Neural cell (in vitro differentiated cells): ENCODE measurements at regions not wholly inside any gene's neighbourhood (a gene's known extent, or its start where the extent isn't known, plus 50 kb on each side); places are given as distances from the start of the nearest gene placed in this dataset.

Source experiments
- CTCF ChIP-seq: fragments of 450-650 bp; IDR thresholded peaks from 2 replicates; pipeline ENCODE4 v1.5.1; 2014; ENCODE audit warnings: antibody characterized with exemption, mild to moderate bottlenecking, moderate library complexity; ENCODE audit not compliant: poor library complexity, severe bottlenecking
- EZH2 ChIP-seq: fragments of 200-600, 300-800 bp; shearing (Covaris generic), sonication (generic); IDR thresholded peaks from 2 replicates; pipeline ENCODE4 v1.6.1; 2014; ENCODE audit warnings: antibody characterized with exemption, low read length, borderline replicate concordance, mild to moderate bottlenecking; ENCODE audit not compliant: insufficient read depth, poor library complexity, severe bottlenecking
- POLR2AphosphoS5 ChIP-seq: IDR thresholded peaks from 2 replicates; pipeline ENCODE4 v1.6.1; 2012
- RAD21 ChIP-seq: fragments of 450-650 bp; conservative IDR thresholded peaks from 2 replicates; pipeline ENCODE4 v1.6.1; 2014; ENCODE audit warnings: antibody characterized with exemption, mild to moderate bottlenecking, moderate library complexity
- SMC3 ChIP-seq: fragments of 450-650 bp; conservative IDR thresholded peaks from 2 replicates; pipeline ENCODE4 v1.6.1; 2014; ENCODE audit warnings: antibody characterized with exemption, mild to moderate bottlenecking, moderate library complexity; ENCODE audit not compliant: poor library complexity
- TAF1 ChIP-seq: IDR thresholded peaks from 2 replicates; pipeline ENCODE4 v1.6.1; 2012; ENCODE audit warnings: low read depth

GRCh38 chr2:228774548-228774947 lies 496.5 kb downstream of the PID1 start:
- TF ChIP-seq POLR2AphosphoS5, result no peak
- no peak for TF ChIP-seq CTCF
- TF ChIP-seq SMC3, result no peak
- TF ChIP-seq RAD21, result no peak
- no peak for TF ChIP-seq EZH2
- no peak for TF ChIP-seq TAF1
